Renal pelvis (tissue), 1 donor: ENCODE measurements at regions not wholly inside any gene's neighbourhood (a gene's known extent, or its start where the extent isn't known, plus 50 kb on each side); places are given as distances from the start of the nearest gene placed in this dataset.
A peak's percentile ranks its signal among the peaks of the same experiment; 100 is the strongest.
"Not testable (repeated sequence)": the region's sequence is repeated elsewhere in the genome, so short reads cannot be mapped to it uniquely, and the experiment has no call there.

Experiments used
- DNase-seq: peaks from one replicate; pipeline ENCODE4 v3.0.0-alpha.2; 2013

- no peak for DNase-seq
Measured at GRCh38 chr20:1810926-1811620, 84.1 kb upstream of the SIRPA start.

DNA sequence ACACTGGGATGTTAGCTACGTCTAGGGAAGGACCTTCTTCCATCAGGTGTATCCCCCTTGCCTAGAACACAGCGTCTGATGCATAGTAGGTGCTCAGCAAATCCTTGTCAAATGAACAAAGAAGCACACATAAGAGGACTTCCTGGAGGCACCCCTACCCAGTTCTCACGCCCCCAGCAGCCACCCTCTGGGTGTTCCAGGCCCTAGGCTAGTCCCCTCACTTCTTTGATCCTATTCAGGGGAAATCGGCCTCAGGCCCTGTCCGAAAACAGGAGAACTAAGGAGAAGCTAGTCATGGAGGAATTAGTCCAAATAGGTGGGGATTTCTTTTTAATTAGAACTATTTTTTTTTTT is 84.7 kb upstream of the SIRPA start:
- DNase-seq: no peak

GRCh38 chr20:1809611-1810510 is 85.3 kb upstream of the SIRPA start:
- DNase-seq: no peak

DNA sequence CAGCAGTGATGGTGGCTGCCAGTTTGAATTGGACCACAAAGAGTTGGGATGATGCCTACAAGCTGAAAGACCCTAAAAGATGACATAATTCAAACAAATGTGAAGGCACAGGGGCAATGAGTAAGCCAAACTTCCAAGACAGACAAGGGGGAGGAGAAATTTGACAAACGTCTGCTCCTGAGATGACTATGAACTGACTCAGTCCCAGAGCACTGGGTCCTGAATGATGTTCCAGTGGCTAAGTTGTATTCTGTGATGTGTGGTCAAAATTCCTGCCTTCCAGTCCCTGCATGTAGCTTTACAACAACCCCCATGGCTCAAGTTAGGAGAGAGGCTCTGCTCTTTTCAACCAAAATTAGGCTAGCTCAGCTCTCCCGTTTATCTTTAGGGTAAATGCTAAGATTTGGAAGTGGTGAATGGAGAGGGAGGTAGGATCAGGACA is 86.1 kb upstream of the SIRPA start:
- no peak for DNase-seq

DNA sequence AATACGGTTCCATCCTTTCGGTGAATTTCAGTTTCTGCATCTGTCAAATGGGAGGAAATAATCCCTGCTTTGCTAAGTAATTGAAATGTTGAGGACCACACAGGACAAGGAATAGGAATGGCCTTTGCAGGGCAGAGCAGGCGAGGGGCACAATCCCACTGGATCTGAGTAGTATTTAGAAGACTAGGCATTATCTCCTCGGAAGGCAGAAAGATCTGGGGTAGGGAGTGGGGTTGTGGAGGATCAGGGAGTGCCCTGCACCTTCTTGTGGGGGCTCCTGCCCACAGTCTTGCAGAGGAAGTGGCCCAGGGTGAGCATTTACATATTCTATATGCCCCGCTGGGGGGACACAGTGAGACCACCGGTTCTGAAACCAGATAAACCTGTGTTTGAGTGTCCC is 87.1 kb upstream of the SIRPA start:
- DNase-seq: no peak

DNA sequence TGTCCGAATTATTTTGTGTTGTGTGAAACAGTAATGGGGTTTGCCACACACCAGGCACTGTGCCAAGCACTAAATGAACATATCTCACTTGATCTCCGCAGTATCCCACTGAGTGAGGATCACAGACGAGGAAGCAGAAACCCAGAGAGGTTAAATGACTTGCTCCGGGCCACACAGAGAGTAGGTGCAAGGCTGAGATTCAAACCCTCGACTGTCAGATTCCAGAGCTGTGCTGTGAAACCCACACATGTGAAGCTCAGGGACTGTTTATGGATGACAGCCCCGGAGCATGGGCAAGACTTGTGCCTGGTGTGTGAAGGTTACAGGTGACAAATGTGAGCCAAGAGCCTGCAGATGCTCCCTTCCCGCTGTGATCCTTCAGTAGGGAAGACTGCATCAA is 87.8 kb upstream of the SIRPA start:
- no peak for DNase-seq

DNA sequence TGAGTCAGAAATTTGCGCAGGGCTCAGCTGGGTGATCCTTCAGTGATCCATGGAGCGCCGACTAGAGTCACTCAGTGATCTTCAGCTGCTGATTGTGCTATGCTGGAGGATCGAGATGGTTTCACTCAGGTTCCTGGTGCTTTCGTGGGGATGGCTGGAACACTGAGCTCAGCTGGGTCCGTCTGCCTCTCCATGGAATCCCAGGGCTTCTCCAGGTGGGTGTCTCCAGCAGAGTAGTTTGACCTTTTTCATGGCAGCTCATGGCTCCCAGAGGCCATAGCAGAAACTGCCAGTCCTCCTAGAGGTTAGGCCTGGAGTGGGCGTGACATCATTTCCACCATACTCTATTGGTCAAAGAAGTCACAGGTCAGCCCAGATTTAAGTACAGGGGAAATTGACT is 88.8 kb upstream of the SIRPA start:
- DNase-seq: no peak

- DNase-seq: no peak
Measured at GRCh38 chr20:1805816-1806215, 89.4 kb upstream of the SIRPA start.

GRCh38 chr20:1805161-1805581 is 90.0 kb upstream of the SIRPA start:
- DNase-seq: no peak

DNA sequence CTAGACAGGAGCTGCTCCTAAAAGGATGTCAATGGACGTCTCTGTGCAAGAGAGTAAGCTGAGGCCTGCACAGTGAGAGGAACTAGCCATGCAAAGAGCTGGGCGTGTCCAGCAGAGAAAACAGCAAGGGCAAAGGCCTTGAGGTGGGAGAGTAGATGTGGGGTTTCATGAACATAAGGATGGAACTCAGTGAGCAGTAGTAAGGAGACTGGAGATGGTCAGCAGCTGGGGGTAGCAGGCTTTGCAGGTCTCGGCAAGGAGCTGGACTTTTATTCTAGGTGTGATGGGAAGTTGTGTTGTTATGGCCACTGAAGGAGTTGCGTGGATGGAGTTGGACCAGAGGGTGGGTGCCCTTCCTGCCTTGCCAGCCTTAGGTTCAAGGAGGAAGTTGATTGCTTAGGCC is 90.7 kb upstream of the SIRPA start:
- DNase-seq: no peak

- no peak for DNase-seq
Measured at GRCh38 chr20:1803932-1804501, 91.2 kb upstream of the SIRPA start.

- DNase-seq: peak; percentile 74
Measured at GRCh38 chr20:1803061-1803931, 91.9 kb upstream of the SIRPA start.

DNA sequence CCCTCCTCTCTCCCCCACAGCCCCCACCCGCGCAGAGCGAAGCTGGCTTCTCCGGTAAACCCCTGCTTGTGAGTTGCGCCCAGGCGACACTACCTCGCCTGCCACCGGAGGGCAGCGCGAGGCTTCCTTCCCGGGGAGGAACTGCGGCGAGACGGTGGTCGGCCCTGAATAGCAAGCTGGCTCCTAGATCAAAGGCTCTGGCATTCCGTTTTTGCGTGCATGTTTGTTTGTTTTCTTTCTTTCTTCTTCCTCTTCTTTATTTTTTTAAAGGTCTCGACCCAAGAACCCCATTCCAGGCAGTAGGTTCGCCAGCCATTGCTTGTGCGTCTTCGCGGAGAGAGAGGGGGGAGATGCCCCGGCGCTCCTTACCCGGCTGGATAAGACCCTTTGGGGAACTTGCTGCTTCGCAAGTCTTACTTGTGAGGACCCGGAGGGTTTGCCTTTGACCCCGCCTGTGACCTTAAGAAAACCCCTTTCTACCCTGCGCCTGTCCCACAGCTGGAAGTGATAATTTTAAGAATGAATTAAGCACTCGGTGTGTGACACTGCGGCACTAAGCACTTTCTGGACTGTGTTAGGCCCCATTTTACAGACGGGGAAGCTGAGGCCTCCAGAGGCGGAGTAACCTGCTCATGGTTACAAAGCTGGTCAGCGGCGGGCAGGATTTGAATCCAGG is 92.7 kb upstream of the SIRPA start:
- DNase-seq: peak; percentile 68

DNA sequence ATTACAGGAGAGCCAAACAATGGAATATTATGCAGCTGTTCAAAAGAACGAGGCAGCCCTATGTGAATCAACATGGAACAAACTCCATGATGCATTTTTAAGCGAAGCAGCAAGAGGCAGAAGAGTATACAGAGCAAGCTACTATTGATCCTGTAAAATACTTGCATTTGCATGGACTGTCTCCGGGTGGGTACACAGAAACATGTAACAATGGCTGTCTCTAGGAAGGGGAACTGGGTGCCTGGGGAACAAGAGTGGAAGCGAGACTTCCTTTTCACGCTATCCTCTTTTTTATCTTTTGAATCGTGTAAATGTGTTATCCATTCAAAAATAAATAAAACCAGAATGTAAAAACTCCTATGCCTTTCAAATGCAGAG is 93.3 kb upstream of the SIRPA start:
- DNase-seq: no peak

DNA sequence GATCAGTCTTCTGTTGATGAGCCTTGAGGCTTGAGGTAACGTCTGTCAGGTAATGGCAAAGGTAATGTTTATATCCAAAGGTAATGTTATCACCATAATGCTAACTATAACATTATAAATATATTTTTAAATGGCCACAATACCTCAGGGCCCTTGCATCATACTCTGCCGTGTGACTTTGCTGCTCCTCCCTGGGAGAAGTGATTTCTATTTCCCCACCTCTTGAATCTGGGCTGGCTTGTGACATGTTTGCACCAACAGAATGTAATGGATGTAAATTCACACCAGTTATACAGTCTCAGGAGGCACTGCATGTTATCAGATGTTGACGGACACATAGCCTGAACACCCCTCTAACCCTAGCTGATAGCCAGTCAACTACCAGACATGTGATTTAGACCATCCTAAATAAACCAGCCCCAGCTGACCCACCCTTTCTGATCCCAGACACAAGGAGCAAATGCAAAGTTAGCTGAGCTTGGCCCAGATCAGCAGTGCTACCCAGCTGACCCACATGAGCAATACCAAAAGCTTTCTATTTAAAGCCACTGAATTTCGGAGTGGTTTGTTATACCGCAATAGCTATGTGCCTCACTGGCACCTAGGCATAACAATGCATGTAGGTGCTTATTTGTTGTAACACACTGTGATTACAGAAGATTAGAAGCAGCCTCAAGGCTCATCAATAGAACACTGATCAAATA is 93.8 kb upstream of the SIRPA start:
- no peak for DNase-seq

DNA sequence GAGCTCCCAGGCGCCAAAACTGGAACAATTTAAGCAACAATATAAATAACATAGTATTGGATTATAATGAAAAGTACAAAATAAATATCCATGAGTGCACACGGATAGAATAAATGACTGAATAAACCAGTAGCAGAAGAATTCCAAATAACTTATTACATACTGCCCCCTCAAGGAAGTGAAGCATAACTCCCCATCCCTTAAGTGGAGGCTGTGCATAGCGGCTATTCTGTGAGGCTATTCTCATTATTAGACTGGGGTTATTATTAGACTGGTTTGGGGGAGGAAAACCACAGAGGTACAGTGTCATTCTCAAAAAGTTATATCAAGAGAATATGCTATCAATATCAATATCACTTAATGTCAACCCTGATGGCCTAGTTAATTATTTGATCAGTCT is 94.4 kb upstream of the SIRPA start:
- DNase-seq: no peak

- DNase-seq: no peak
Measured at GRCh38 chr20:1800180-1800579, 95.0 kb upstream of the SIRPA start.

DNA sequence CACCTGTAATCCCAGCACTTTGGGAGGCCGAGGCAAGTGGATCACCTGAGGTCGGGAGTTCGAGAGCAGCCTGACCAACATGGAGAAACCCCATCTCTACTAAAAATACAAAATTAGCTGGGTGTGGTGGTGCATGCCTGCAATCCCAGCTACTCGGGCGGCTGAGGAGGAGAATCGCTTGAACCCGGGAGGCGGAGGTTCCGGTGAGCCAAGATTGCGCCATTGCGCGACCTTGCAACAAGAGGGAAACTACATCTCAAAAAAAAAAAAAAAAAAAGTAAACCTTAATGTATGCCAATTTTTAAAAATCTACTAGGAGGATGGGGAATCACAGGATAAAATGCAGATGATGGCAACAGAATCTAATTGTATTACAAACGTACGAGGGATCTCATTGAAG is 95.5 kb upstream of the SIRPA start:
- not testable (repeated sequence) for DNase-seq

DNA sequence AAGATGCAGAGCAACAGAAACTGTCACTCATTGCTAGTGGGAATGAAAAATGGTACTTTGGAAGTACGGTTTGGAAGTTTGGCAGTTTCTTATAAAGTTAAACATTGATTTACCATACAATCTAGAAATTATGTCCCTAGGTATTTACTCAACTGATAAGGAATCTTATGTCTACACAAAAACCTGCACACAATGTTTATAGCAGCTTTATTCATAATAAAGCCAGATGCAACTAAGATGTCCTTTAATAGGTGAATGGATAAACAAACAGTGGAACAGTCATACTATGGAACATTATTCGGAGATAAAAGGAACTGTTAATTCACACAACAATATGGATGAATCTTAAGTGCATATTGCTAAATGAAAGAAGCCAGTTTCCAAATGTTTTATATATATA is 96.2 kb upstream of the SIRPA start:
- no peak for DNase-seq

DNA sequence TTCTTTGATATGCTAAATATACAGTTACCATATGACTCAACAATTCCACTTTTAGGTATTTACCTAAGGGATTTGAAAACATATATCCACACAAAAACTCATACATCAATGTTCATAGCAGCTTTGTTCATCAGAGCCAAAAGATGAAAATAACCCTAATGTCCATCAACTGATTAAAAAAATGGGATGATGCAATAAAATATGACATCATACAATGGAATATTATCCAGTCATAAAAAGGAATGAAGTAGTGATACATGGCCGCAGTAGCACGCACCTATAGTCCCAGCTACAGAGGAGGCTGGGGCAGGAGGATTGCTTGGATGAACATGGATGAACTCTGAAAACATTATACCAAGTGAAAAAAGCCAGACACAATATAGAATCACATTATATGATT is 101.4 kb upstream of the SIRPA start:
- DNase-seq: no peak

DNA sequence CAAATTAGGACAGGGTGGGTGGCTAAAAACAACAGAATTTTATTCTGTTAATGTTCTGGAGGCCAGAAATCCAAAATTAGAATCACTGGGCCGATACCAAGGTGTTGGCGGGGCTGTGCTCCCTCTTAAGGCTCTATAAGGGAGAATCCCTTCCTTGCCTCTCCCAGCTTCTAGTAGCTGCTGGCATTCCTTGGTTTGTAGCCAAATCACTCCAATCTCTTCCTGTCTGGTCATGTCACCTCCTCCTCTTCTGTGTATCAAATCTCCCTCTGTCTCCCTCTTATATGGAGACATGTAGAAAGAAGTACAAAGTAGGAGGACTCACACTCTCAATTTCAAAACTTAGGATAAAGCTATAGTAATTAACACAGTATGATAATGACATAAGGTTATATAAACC is 102.9 kb upstream of the SIRPA start:
- no peak for DNase-seq
